ENCODE measurements at regions not wholly inside any gene's neighbourhood (a gene's known extent, or its start where the extent isn't known, plus 50 kb on each side); places are given as distances from the start of the nearest gene placed in this dataset.

DNA sequence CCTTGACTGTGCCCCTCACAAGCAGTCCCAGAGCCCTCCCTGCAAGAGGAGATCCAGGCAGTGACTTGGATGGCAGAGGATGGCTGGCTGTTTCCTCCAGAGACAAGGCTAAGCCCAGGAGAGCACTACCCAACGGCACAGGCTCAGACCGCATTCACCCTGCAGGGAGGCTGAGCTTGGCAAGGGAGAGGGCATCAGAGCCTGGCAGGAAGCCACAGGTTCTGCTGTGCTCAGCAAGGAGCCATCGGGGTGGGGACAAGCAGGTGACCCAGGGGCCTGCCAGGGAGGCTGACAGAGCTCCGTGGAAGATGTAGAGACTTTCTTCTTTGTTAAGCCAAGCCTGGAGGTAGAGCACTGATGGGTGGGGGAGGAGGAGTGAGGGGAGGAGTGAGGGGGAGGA is 159.2 kb upstream of the CST7 start:
- TF ChIP-seq, protein P1, sequence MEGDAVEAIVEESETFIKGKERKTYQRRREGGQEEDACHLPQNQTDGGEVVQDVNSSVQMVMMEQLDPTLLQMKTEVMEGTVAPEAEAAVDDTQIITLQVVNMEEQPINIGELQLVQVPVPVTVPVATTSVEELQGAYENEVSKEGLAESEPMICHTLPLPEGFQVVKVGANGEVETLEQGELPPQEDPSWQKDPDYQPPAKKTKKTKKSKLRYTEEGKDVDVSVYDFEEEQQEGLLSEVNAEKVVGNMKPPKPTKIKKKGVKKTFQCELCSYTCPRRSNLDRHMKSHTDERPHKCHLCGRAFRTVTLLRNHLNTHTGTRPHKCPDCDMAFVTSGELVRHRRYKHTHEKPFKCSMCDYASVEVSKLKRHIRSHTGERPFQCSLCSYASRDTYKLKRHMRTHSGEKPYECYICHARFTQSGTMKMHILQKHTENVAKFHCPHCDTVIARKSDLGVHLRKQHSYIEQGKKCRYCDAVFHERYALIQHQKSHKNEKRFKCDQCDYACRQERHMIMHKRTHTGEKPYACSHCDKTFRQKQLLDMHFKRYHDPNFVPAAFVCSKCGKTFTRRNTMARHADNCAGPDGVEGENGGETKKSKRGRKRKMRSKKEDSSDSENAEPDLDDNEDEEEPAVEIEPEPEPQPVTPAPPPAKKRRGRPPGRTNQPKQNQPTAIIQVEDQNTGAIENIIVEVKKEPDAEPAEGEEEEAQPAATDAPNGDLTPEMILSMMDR (IDR thresholded peaks at IDR 0.05; ENCODE audit: low read depth, low read length): no peak
- DNase-seq (ENCODE audit: extremely low read depth, low read depth): no peak

DNA sequence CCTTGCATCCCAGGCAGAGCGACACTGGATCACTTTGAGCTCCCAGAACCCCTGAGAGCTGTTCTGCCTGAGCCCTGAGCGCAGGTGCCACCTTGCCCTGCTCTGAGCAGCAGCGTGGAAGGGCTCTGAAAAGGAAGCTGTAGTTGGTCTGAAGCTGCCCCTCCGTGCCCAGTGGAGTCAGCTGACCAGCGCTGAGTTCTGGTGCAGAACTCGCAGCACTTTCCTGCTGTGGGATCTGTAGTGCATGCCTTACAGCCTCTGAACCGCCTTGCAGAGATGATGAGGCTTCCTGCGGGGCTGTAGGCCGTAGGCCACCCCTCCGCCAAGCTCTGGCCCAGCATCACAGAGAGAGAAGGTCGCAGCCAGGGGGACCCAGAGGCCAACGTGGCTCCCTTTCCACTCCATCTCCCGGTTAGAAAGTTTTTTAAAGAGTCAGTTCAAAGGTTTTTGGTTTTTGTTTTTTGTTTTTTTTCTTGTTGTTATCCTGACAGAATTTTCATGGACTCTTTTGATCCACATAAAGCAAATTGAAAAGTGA is 158.3 kb upstream of the CST7 start:
- DNase-seq (ENCODE audit: extremely low read depth, low read depth): no peak
- TF ChIP-seq, protein P1 (IDR thresholded peaks at IDR 0.05; ENCODE audit: low read depth, low read length): no peak

GRCh38 chr20:24791953-24792352 is 157.1 kb upstream of the CST7 start:
- TF ChIP-seq, protein P1 (IDR thresholded peaks at IDR 0.05; ENCODE audit: low read depth, low read length): no peak
- DNase-seq (ENCODE audit: extremely low read depth, low read depth): no peak

DNA sequence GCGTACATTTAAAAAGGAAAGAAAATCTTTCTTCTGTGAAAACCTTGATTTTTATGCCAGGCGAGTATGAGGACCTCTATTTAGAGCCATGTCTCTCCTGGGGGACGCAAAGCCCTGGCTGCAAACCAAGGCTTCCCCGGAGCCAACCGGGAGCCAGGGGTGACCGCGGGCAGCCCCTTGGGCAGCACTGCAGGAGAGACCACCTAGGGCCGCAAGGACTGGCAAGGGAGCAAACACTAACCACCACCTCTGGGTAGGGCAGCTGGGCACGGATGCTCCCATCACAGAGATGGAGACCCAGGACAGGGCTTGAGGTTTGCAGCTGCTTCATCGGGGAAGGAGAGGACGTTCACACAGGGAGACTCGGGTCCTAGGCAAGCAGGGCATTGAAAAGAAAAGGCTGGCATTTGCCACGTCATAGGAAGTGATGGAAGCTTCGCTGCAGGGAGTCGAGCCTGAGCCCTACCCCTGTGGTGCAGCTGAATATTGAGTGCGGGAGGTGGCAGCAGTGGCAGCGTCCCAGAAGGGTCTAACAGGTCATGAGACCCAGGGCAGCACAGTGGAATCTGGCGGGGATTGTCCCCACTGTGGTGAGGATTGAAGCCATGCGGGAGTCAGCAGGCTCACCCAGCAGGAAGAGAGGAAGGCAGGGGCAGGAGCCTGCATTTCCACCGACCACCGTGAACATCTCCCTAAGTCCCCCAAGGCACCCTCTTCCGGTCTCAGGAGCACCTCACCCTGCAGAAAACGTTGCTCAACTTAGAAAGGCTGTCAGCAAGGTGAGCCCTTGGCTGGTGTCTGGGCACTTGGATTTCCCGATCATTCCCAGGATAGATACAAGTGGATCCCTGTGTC is 156.2 kb upstream of the CST7 start:
- TF ChIP-seq, protein P1 (IDR thresholded peaks at IDR 0.05; ENCODE audit: low read depth, low read length): no peak
- no peak for DNase-seq (ENCODE audit: extremely low read depth, low read depth)

GRCh38 chr20:24795436-24795835 is 153.6 kb upstream of the CST7 start:
- TF ChIP-seq, protein P1 (IDR thresholded peaks at IDR 0.05; ENCODE audit: low read depth, low read length): no peak
- DNase-seq (ENCODE audit: extremely low read depth, low read depth): no peak

DNA sequence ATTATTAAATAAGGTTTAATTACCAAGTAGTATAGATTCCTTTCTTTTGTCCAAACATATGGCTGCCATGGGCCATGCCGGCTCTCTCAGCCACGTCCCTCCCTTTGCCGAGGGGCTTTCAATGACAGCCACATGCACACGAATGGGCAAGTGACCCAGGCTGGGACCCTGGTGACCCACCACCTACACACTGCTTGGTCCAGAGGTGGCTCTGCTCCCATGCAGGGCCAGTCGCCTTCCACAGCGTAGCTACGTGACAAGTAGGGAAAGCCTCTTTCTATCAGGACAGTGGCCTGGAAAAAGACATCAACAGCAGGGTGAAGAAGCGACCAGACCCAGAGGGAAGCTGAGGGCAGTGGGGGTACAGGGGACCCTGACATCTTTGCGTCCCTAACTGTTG is 152.8 kb upstream of the CST7 start:
- DNase-seq (ENCODE audit: extremely low read depth, low read depth): no peak
- TF ChIP-seq, protein P1 (IDR thresholded peaks at IDR 0.05; ENCODE audit: low read depth, low read length): no peak

GRCh38 chr20:24797113-24797512 is 152.0 kb upstream of the CST7 start:
- TF ChIP-seq, protein P1 (IDR thresholded peaks at IDR 0.05; ENCODE audit: low read depth, low read length): no peak
- DNase-seq (ENCODE audit: extremely low read depth, low read depth): no peak

Measured in AG09319 (cell line).